ENCODE measurements at regions not wholly inside any gene's neighbourhood (a gene's known extent, or its start where the extent isn't known, plus 50 kb on each side); places are given as distances from the start of the nearest gene placed in this dataset.
A peak's percentile ranks its signal among the peaks of the same experiment; 100 is the strongest.

DNA sequence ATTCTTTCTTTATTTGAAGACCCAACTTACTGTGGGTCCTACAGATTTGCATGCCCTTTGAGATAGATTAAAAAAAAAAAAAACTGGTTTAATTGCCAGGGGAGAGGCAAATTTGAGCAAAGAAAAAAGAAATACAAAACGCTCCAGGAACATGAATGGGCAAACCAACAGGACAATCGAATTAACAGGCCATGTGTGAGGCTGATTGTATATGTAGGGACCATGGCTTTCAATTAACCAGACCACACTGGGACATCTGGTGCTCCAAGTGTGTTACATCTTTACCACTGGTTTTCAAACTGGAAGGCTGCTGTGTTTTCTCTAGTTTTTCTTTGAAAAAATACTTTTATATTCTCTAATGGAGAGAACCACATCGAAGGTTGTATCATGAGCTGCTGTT is 612.1 kb upstream of the SEMA6A start:
- POLR2A ChIA-PET, result no interaction called here
- TF ChIP-seq ARNT (IDR thresholded peaks at IDR 0.05) (no peak), BHLHE40 (IDR thresholded peaks at IDR 0.05; ENCODE audit: borderline replicate concordance) (no peak), NFRKB (IDR thresholded peaks at IDR 0.05) (no peak), TARDBP (IDR thresholded peaks at IDR 0.05) (no peak), ELF4 (IDR thresholded peaks at IDR 0.05) (no peak), HDGF (IDR thresholded peaks at IDR 0.05; ENCODE audit: borderline replicate concordance) (no peak), ZNF384 (IDR thresholded peaks at IDR 0.05) (no peak), FOXA1 (IDR thresholded peaks at IDR 0.05) (no peak), SP1 (IDR thresholded peaks at IDR 0.05) (no peak), LEF1 (IDR thresholded peaks at IDR 0.05; ENCODE audit: borderline replicate concordance) (no peak), FOXM1 (IDR thresholded peaks at IDR 0.05; ENCODE audit: borderline replicate concordance) (no peak), L3MBTL2 (conservative IDR thresholded peaks at IDR 0.05) (no peak), CTBP1 (IDR thresholded peaks at IDR 0.05; ENCODE audit: borderline replicate concordance) (no peak), SUZ12 (IDR thresholded peaks at IDR 0.05) (no peak), FOXK2 (IDR thresholded peaks at IDR 0.05) (no peak)
- TF ChIP-seq, protein P1, sequence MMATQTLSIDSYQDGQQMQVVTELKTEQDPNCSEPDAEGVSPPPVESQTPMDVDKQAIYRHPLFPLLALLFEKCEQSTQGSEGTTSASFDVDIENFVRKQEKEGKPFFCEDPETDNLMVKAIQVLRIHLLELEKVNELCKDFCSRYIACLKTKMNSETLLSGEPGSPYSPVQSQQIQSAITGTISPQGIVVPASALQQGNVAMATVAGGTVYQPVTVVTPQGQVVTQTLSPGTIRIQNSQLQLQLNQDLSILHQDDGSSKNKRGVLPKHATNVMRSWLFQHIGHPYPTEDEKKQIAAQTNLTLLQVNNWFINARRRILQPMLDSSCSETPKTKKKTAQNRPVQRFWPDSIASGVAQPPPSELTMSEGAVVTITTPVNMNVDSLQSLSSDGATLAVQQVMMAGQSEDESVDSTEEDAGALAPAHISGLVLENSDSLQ (IDR thresholded peaks at IDR 0.05), result no peak
- DNase-seq (ENCODE audit: extremely low spot score), result no peak
- CTCF ChIA-PET, result interaction anchor here (0.6 kb wide), 1 partner anchor 587 kb away, joined by 3 read pairs; no protein-coding TSS in a partner anchor

DNA sequence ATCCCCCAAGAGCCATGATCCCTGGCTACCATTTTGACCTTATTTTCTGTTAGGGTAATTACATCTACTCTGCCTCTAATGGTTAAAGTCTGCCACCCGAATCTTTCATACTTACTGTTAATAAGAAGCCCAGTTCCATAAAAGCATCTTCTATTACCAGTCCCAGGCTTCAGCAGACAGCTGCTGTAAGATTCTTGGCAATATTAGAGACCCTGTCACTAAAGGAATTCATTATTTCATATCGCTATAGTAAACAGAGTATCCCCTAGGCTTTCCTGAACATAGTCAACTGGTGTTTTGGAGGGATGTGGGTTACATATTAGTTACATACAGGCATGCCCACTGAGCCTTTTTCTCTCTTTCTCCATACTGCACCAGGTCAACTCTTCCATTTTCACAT is 608.7 kb upstream of the SEMA6A start:
- CTCF ChIA-PET, result no interaction called here
- POLR2A ChIA-PET, result no interaction called here
- DNase-seq (ENCODE audit: extremely low spot score), result no peak
- TF ChIP-seq NFRKB (IDR thresholded peaks at IDR 0.05) (no peak), SUZ12 (IDR thresholded peaks at IDR 0.05) (no peak), CTBP1 (IDR thresholded peaks at IDR 0.05; ENCODE audit: borderline replicate concordance) (no peak), LEF1 (IDR thresholded peaks at IDR 0.05; ENCODE audit: borderline replicate concordance) (no peak), FOXM1 (IDR thresholded peaks at IDR 0.05; ENCODE audit: borderline replicate concordance) (no peak), ELF4 (IDR thresholded peaks at IDR 0.05) (no peak), BHLHE40 (IDR thresholded peaks at IDR 0.05; ENCODE audit: borderline replicate concordance) (no peak), TARDBP (IDR thresholded peaks at IDR 0.05) (no peak), FOXK2 (IDR thresholded peaks at IDR 0.05) (no peak), ARNT (IDR thresholded peaks at IDR 0.05) (no peak), SP1 (IDR thresholded peaks at IDR 0.05) (no peak), HDGF (IDR thresholded peaks at IDR 0.05; ENCODE audit: borderline replicate concordance) (no peak), L3MBTL2 (conservative IDR thresholded peaks at IDR 0.05) (no peak), FOXA1 (IDR thresholded peaks at IDR 0.05) (no peak), ZNF384 (IDR thresholded peaks at IDR 0.05) (no peak)
- TF ChIP-seq, protein P1 (IDR thresholded peaks at IDR 0.05), result no peak

DNA sequence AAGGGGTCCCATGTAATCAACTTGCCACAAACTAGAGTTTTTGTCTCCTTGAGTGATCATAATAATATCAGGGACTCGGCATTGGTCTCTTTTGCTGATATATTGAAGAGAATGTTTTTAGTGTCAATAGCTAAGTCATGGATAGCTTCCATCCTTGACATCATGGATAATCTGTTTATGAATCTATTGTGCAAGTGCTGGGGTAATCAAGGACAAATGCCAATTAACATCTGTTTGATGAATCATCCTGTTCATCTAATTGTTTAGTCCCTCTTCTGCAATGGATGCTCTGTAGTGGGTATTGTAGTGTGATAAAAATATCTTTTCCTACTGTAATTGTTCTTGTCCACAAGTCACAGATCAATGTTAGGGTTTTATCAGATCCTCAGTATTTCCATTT is 607.5 kb upstream of the SEMA6A start:
- no peak for TF ChIP-seq TARDBP (IDR thresholded peaks at IDR 0.05)
- no peak for TF ChIP-seq ELF4 (IDR thresholded peaks at IDR 0.05)
- no peak for TF ChIP-seq HDGF (IDR thresholded peaks at IDR 0.05; ENCODE audit: borderline replicate concordance)
- TF ChIP-seq, protein P1 (IDR thresholded peaks at IDR 0.05), result no peak
- TF ChIP-seq ZNF384 (IDR thresholded peaks at IDR 0.05), result no peak
- no peak for TF ChIP-seq SUZ12 (IDR thresholded peaks at IDR 0.05)
- ChIA-PET POLR2A (no interaction called here), CTCF (no interaction called here)
- no peak for DNase-seq (ENCODE audit: extremely low spot score)

DNA sequence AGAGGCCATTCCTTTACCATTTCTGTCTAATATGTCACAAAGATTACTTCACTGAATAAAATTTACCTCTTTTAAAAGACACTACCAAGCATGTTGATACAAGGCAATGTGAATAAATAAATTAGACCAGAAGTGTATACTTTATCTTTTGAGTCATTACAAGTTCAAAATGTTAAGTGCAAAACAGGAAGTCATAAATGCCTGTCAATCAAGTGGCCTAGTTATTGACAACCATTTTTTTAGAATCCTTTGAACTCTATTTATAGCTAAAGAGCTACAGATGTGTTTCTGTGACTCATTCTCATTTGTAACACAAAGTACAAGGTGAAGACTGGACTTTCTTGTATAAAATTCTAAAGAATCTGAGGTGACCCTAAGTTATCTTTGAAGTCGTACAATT is 602.7 kb upstream of the SEMA6A start:
- DNase-seq (ENCODE audit: extremely low spot score), result no peak
- ChIA-PET CTCF (no interaction called here), POLR2A (no interaction called here)
- TF ChIP-seq, protein P1 (IDR thresholded peaks at IDR 0.05), result peak; percentile 86
- no peak for TF ChIP-seq HDGF (IDR thresholded peaks at IDR 0.05; ENCODE audit: borderline replicate concordance)

DNA sequence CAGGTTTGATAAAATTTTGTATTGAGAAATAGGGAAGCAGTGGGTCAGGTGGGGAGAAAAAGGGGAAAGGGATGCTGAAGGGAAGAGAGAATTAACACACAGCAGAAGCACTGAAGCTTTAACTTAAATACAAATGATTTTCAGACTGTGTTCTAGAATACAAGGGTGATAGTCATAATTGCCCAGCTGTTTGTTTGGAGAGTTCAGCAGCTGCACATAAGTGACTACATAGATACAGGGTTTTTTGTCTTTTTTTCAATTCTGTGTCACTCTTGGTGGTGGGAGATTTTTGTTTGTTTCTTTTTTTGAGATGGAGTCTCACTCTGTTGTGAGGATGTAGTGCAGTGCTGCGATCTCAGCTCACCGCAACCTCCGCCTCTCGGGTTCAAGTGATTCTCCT is 590.4 kb upstream of the SEMA6A start:
- DNase-seq (ENCODE audit: extremely low spot score), result no peak
- CTCF ChIA-PET, result interaction anchor here (0.7 kb wide), 1 partner anchor 339 kb away, joined by 3 read pairs; no protein-coding TSS in a partner anchor
- POLR2A ChIA-PET, result no interaction called here
- TF ChIP-seq ZNF384 (IDR thresholded peaks at IDR 0.05) (no peak), BHLHE40 (IDR thresholded peaks at IDR 0.05; ENCODE audit: borderline replicate concordance) (no peak)

DNA sequence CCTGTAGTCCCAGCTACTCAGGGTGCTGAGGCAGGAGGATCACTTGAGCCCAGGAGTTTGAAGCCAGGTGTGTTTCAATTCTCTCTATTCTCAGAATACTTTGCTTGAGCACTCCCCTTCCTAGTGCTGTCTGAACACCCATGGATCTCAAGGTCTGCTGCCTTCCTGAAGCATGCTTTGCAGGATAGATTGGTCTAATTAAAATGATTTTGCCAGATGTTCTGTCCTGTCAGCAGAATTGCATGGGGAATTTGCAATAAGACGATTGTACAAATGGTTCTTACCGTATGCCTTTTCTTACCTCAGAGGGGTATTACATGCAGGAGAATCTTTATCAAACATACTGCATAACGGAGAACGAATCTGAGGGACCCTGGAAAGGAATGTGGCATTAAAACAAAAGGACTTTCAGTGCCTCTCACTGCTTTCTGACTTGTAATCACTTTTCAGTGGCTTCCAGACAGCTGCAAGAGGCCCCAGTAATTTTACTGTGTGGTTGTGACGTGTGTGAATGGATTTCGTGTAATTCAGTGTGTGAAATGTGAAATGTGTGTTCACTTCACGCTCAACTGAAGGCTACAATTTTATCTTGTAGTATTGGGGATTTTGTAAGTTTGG is 587.2 kb upstream of the SEMA6A start:
- TF ChIP-seq FOXK2 (IDR thresholded peaks at IDR 0.05) (no peak), ZNF384 (IDR thresholded peaks at IDR 0.05) (no peak), SUZ12 (IDR thresholded peaks at IDR 0.05) (no peak), BHLHE40 (IDR thresholded peaks at IDR 0.05; ENCODE audit: borderline replicate concordance) (no peak), CTBP1 (IDR thresholded peaks at IDR 0.05; ENCODE audit: borderline replicate concordance) (no peak), ELF4 (IDR thresholded peaks at IDR 0.05) (no peak), FOXA1 (IDR thresholded peaks at IDR 0.05) (no peak), FOXM1 (IDR thresholded peaks at IDR 0.05; ENCODE audit: borderline replicate concordance) (no peak), HDGF (IDR thresholded peaks at IDR 0.05; ENCODE audit: borderline replicate concordance) (no peak), SP1 (IDR thresholded peaks at IDR 0.05) (no peak), ARNT (IDR thresholded peaks at IDR 0.05) (no peak), LEF1 (IDR thresholded peaks at IDR 0.05; ENCODE audit: borderline replicate concordance) (no peak), TARDBP (IDR thresholded peaks at IDR 0.05) (no peak), NFRKB (IDR thresholded peaks at IDR 0.05) (no peak), L3MBTL2 (conservative IDR thresholded peaks at IDR 0.05) (no peak)
- TF ChIP-seq, protein P1 (IDR thresholded peaks at IDR 0.05), result no peak
- ChIA-PET POLR2A (no interaction called here), CTCF (no interaction called here)
- no peak for DNase-seq (ENCODE audit: extremely low spot score)

All from HEK293T (cell line).